HG02885 (cell line): ENCODE measurements at regions not wholly inside any gene's neighbourhood (a gene's known extent, or its start where the extent isn't known, plus 50 kb on each side); places are given as distances from the start of the nearest gene placed in this dataset.

Experiments used
- ATAC-seq: cut with Tn5 transposase; IDR thresholded peaks from one replicate; pipeline ENCODE4 v1.9.1; 2021; ENCODE audit warnings: mild to moderate bottlenecking; ENCODE audit not compliant: unreplicated experiment, poor library complexity

GRCh38 chr3:18010001-18010400 is 267.6 kb upstream of the TBC1D5 start:
- ATAC-seq: no peak

- ATAC-seq: no peak
These were observed 266.4 kb upstream of the TBC1D5 start for GRCh38 chr3:18008706-18009368.

GRCh38 chr3:18007980-18008379 is 265.5 kb upstream of the TBC1D5 start:
- no peak for ATAC-seq

- ATAC-seq: no peak
These were observed 253.3 kb upstream of the TBC1D5 start for GRCh38 chr3:17995769-17996168.

GRCh38 chr3:17994167-17994566 is 251.7 kb upstream of the TBC1D5 start:
- no peak for ATAC-seq

- ATAC-seq: no peak
These were observed 248.0 kb upstream of the TBC1D5 start for GRCh38 chr3:17990390-17990789.

GRCh38 chr3:17986348-17986816 is 244.0 kb upstream of the TBC1D5 start:
- ATAC-seq: no peak

- ATAC-seq: no peak
These were observed 243.4 kb upstream of the TBC1D5 start for GRCh38 chr3:17985658-17986347.

GRCh38 chr3:17983106-17983505 is 240.7 kb upstream of the TBC1D5 start:
- no peak for ATAC-seq

- ATAC-seq: no peak
These were observed 239.9 kb upstream of the TBC1D5 start for GRCh38 chr3:17982211-17982880.

GRCh38 chr3:17980863-17981262 is 238.4 kb upstream of the TBC1D5 start:
- no peak for ATAC-seq

- ATAC-seq: no peak
These were observed 237.5 kb upstream of the TBC1D5 start for GRCh38 chr3:17979911-17980310.

- ATAC-seq: no peak
These were observed 236.8 kb upstream of the TBC1D5 start for GRCh38 chr3:17979252-17979651.

GRCh38 chr3:17974206-17974841 is 231.9 kb upstream of the TBC1D5 start:
- ATAC-seq: no peak

GRCh38 chr3:17972959-17973906 is 230.8 kb upstream of the TBC1D5 start:
- ATAC-seq: no peak

- ATAC-seq: no peak
These were observed 230.0 kb upstream of the TBC1D5 start for GRCh38 chr3:17972476-17972875.

GRCh38 chr3:17972030-17972429 is 229.6 kb upstream of the TBC1D5 start:
- ATAC-seq: no peak

- no peak for ATAC-seq
These were observed 227.6 kb upstream of the TBC1D5 start for GRCh38 chr3:17969985-17970568.

GRCh38 chr3:17969244-17969643 is 226.8 kb upstream of the TBC1D5 start:
- no peak for ATAC-seq
